ENCODE measurements at regions not wholly inside any gene's neighbourhood (a gene's known extent, or its start where the extent isn't known, plus 50 kb on each side); places are given as distances from the start of the nearest gene placed in this dataset.

DNA sequence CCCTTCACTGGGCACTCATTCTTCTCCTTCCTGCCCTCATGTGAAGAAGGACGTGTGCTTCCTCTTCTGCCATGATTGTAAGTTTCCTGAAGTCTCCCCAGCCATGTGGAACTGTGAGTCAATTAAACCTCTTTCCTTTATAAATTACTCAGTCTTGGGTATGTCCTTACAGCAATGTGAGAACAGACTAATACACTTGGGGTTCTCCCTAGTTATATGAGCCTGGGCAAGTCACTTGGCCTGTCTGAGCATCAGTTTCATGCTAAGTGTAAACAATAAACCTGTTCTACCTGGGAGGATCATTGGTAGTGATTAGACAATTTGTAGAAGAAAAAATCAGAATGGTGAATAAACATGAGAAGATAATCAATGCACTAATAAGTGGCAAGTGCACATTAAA, 162.2 kb upstream of the ARG1 start:
- TF ChIP-seq, protein P1, sequence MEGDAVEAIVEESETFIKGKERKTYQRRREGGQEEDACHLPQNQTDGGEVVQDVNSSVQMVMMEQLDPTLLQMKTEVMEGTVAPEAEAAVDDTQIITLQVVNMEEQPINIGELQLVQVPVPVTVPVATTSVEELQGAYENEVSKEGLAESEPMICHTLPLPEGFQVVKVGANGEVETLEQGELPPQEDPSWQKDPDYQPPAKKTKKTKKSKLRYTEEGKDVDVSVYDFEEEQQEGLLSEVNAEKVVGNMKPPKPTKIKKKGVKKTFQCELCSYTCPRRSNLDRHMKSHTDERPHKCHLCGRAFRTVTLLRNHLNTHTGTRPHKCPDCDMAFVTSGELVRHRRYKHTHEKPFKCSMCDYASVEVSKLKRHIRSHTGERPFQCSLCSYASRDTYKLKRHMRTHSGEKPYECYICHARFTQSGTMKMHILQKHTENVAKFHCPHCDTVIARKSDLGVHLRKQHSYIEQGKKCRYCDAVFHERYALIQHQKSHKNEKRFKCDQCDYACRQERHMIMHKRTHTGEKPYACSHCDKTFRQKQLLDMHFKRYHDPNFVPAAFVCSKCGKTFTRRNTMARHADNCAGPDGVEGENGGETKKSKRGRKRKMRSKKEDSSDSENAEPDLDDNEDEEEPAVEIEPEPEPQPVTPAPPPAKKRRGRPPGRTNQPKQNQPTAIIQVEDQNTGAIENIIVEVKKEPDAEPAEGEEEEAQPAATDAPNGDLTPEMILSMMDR (IDR thresholded peaks at IDR 0.05): no peak
- no peak for TF ChIP-seq POLR2AphosphoS5 (IDR thresholded peaks at IDR 0.05)
- TF ChIP-seq POLR2A (IDR thresholded peaks at IDR 0.05): no peak
- no peak for TF ChIP-seq EP300 (IDR thresholded peaks at IDR 0.05)

Data from sigmoid colon (tissue), 4 donors.